ENCODE measurements at regions not wholly inside any gene's neighbourhood (a gene's known extent, or its start where the extent isn't known, plus 50 kb on each side); places are given as distances from the start of the nearest gene placed in this dataset.

GRCh38 chr4:187188118-187188517, 464.5 kb upstream of the FAT1 start:
- TF ChIP-seq GATA2 (IDR thresholded peaks at IDR 0.05; ENCODE audit: low read depth, low read length): no peak
- TF ChIP-seq GATA3 (IDR thresholded peaks at IDR 0.05; ENCODE audit: low read depth, low read length): no peak
